AG10803 (cell line): ENCODE measurements at regions not wholly inside any gene's neighbourhood (a gene's known extent, or its start where the extent isn't known, plus 50 kb on each side); places are given as distances from the start of the nearest gene placed in this dataset.
"Not testable (repeated sequence)": the region's sequence is repeated elsewhere in the genome, so short reads cannot be mapped to it uniquely, and the experiment has no call there.

Experiments
- DNase-seq: peaks from one replicate; pipeline ENCODE4 v3.0.0; 2010; ENCODE audit warnings: low read depth
- H3K4me3 ChIP-seq: 2 replicates; pipeline ENCODE4 v1.5.1; 2011; ENCODE audit warnings: mild to moderate bottlenecking, low read length, control low read depth
- TF ChIP-seq, protein P1 (sequence below): conservative IDR thresholded peaks from 2 replicates; pipeline ENCODE4 v1.5.1; 2011; ENCODE audit warnings: mild to moderate bottlenecking, low read length, control low read depth, inconsistent platforms

DNA sequence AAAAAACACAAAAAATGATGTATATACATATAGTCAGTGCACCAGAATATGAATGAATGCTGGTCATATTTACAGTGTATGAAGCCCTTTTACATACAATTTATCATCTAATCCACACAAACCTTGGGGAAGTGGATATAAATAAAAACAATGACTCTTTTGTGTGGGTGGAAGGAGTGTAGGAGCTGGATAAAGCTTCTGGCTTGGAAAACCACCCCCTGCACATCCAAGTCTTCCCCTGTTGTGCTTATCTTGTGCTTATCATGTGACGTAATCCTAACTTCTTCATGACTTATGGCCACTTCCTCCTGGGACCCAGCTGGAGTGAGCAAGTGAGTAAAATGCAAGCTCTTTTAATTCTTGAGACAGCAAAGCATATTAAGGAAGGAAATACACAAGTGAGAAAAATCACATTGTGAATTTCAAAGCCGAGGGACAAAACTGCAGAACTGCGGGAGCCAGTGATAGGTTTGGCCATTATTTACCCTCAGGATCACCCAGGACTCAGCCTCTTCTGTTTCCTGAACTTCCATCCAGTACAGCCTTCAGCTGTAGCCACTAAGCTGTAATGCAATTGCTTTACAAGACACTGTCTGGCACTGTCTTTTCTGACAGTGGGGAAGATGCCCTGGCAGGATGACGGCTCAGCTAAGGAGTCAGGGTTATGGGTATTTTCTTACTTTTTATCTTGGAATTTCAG lies 104.0 kb upstream of the PPM1J start:
- TF ChIP-seq, protein P1, sequence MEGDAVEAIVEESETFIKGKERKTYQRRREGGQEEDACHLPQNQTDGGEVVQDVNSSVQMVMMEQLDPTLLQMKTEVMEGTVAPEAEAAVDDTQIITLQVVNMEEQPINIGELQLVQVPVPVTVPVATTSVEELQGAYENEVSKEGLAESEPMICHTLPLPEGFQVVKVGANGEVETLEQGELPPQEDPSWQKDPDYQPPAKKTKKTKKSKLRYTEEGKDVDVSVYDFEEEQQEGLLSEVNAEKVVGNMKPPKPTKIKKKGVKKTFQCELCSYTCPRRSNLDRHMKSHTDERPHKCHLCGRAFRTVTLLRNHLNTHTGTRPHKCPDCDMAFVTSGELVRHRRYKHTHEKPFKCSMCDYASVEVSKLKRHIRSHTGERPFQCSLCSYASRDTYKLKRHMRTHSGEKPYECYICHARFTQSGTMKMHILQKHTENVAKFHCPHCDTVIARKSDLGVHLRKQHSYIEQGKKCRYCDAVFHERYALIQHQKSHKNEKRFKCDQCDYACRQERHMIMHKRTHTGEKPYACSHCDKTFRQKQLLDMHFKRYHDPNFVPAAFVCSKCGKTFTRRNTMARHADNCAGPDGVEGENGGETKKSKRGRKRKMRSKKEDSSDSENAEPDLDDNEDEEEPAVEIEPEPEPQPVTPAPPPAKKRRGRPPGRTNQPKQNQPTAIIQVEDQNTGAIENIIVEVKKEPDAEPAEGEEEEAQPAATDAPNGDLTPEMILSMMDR, result no peak
- no peak overlapping the region for H3K4me3 ChIP-seq
- peak; percentile 13 for DNase-seq

DNA sequence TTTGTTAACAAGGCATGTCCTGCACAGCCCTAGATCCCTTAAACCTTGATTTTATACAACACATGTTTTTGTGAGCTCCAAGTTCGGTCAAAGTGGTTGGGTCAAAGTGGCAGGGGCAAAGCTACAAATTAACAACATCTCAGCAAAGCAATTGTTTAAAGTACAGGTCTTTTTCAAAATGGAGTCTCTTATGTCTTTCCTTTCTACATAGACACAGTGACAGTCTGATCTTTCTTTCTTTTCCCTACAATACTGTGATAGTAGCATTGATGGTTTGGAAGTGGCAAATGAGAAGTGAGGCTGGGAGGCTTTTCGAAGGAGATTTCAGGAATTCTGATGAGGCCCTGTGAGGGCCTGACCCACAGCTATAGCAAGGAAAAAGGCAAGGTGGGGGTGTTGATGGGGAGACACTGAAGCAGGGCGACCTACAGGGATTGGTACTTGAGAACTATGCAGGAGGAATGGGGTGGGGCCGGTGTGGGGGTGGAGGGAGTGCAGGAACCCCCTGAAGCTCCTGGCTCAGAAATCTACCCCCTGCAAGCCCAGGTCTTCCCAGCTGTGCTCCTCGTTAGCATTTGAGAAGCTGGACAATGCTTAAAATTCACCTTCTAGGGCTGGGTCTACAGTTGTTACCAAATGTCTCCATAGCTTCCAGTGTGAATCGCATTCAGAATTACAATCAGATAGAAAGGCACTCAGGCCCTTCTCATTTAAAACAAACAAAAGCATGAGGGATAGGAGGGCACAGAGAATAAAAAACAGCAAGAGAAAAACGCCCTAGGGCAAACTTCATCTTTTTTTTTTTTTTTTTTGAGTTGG lies 102.6 kb upstream of the PPM1J start:
- no peak overlapping the region for H3K4me3 ChIP-seq
- DNase-seq, result no peak
- TF ChIP-seq, protein P1, result no peak

DNA sequence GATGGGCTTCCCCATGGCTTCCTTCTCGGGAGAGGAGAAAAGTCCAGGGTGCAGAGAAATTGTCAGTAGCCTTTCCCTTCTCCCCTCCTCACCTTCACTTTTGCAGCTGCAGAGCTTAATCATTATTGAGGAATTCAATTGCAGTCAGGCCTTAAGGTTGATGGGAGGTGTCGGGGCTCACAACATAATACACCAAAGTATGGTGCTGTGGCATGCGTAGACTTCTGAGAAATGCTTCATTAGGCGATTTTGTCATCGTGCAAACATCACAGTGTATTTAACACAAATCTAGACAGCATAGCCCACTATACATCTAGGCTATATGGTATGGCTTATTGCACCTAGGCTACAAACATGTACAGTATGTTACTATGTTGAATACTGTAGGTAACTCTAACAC lies 100.2 kb upstream of the PPM1J start:
- TF ChIP-seq, protein P1, result no peak
- no peak for DNase-seq
- no peak overlapping the region for H3K4me3 ChIP-seq

DNA sequence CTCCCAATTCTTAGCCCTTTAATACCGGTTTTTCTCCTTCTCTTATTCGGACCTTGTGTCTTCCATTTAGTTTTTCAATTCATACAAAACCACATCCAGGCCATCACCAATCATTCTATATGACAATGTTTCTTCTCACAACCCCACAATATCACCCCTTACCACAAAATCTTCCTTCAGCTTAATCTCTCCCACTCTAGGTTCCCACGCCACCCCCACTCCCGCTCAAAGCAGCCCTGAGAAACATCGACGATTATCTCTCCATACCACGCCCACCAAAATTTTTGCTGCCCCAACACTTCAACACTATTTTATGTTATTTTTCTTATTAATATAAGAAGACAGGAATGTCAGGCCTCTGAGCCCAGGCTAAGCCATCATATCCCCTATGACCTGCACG lies 99.5 kb upstream of the PPM1J start:
- H3K4me3 ChIP-seq, DNase-seq: not testable (repeated sequence)

DNA sequence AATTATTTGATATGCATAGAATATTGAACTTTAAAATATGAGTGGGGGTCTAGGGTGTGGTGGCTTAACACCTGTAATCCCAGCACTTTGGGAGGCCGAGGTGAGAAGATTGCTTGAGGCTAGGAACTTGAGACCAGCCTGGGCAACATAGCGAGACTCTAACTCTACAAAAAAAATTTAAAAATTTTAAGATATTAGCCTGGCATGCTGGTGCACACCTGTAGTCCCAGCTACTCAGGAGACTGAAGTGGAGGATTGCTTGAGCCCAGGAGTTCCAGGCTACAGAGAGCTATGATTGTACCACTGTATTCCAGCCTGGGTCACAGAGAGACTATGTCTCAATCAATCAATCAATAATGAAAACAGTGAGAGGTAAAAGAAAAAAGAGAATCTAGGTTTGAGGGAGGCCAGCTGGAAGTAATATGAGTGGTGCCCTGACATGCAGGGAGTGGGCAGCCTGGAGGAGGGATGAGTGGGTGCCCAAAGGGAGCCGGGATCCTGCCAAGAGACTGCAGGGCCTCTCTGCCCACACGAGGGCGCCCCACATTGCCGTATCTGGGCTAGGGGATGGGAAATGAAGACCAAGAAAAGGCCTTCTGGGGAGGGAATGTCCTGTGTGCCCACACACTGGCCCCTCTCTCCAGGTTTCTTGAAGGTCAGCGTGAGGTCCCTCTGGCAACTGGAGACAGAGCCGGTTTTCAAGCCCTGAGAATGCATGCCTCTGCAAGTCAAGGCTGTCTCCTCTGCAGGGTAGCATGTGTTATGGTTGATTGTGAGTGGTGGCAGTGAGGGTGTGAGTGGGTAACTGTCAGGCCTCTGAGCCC lies 93.9 kb upstream of the PPM1J start:
- no peak overlapping the region for H3K4me3 ChIP-seq
- TF ChIP-seq, protein P1, result peak; percentile 88
- DNase-seq, result peak; percentile 54

GRCh38 chr1:112807999-112808398 lies 92.9 kb upstream of the PPM1J start:
- no peak overlapping the region for H3K4me3 ChIP-seq
- TF ChIP-seq, protein P1, result no peak
- no peak for DNase-seq

- DNase-seq, result no peak
- no peak overlapping the region for H3K4me3 ChIP-seq
- TF ChIP-seq, protein P1, result no peak
Measured at GRCh38 chr1:112807117-112807516, 92.0 kb upstream of the PPM1J start.
